GM12891 (cell line): ENCODE measurements at regions not wholly inside any gene's neighbourhood (a gene's known extent, or its start where the extent isn't known, plus 50 kb on each side); places are given as distances from the start of the nearest gene placed in this dataset.
"Not testable (repeated sequence)": the region's sequence is repeated elsewhere in the genome, so short reads cannot be mapped to it uniquely, and the experiment has no call there.

Experiments
- DNase-seq: peaks from one replicate; pipeline ENCODE4 v3.0.0; 2011; ENCODE audit warnings: low spot score; ENCODE audit not compliant: insufficient read length
- FAIRE-seq: peaks from 2 replicates; lab custom pipeline; 2011; peaks lifted over from hg19 to GRCh38; lab: Jason Lieb, UNC
- PAX5 ChIP-seq: IDR thresholded peaks from 2 replicates; pipeline ENCODE4 v1.6.1; 2011; ENCODE audit warnings: low read length, moderate library complexity, mild to moderate bottlenecking; ENCODE audit not compliant: insufficient read depth, severe bottlenecking
- POLR2A ChIP-seq: IDR thresholded peaks from 2 replicates; pipeline ENCODE4 v1.6.1; 2011; ENCODE audit warnings: low read depth, low read length, control low read depth
- POLR2AphosphoS5 ChIP-seq: IDR thresholded peaks from 2 replicates; pipeline ENCODE4 v1.6.1; 2011; ENCODE audit warnings: low read depth, low read length, control low read depth
- POU2F2 ChIP-seq: IDR thresholded peaks from 2 replicates; pipeline ENCODE4 v1.6.1; 2011; ENCODE audit warnings: low read depth, mild to moderate bottlenecking, control low read depth, low read length, moderate library complexity
- SPI1 ChIP-seq: IDR thresholded peaks from 2 replicates; pipeline ENCODE4 v1.6.1; 2011; ENCODE audit warnings: low read depth, low read length, control low read depth
- TAF1 ChIP-seq: IDR thresholded peaks from 2 replicates; pipeline ENCODE4 v1.6.1; 2011; ENCODE audit warnings: low read depth, low read length, control low read depth

- no peak for TF ChIP-seq PAX5
- no peak for TF ChIP-seq POLR2A
- no peak for TF ChIP-seq SPI1
- no peak for TF ChIP-seq POU2F2
- TF ChIP-seq POLR2AphosphoS5: no peak
- no peak for TF ChIP-seq TAF1
- no peak for DNase-seq
- FAIRE-seq: no peak
Measured at GRCh38 chr6:126716032-126716431, 376.1 kb downstream of the CENPW start.

- no peak for TF ChIP-seq TAF1
- TF ChIP-seq POLR2A: no peak
- TF ChIP-seq POLR2AphosphoS5: no peak
- no peak for TF ChIP-seq POU2F2
- TF ChIP-seq SPI1: no peak
- TF ChIP-seq PAX5: no peak
- FAIRE-seq: peak; percentile 66
- no peak for DNase-seq
Measured at GRCh38 chr6:126716826-126717509, 377.1 kb downstream of the CENPW start.

- TF ChIP-seq POLR2A: no peak
- TF ChIP-seq PAX5: no peak
- TF ChIP-seq TAF1: no peak
- no peak for TF ChIP-seq POU2F2
- no peak for TF ChIP-seq POLR2AphosphoS5
- no peak for TF ChIP-seq SPI1
- FAIRE-seq: peak; percentile 74
- no peak for DNase-seq
Measured at GRCh38 chr6:126718600-126719327, 378.8 kb downstream of the CENPW start.

- DNase-seq: no peak
- no peak for FAIRE-seq
- TF ChIP-seq POU2F2: no peak
Measured at GRCh38 chr6:126720304-126720703, 380.4 kb downstream of the CENPW start.

- TF ChIP-seq TAF1: no peak
- FAIRE-seq: no peak
- no peak for DNase-seq
Measured at GRCh38 chr6:126721581-126722160, 381.8 kb downstream of the CENPW start.

GRCh38 chr6:126722411-126722810 is 382.5 kb downstream of the CENPW start:
- DNase-seq (no peak), FAIRE-seq (no peak)
- TF ChIP-seq SPI1 (no peak), POLR2AphosphoS5 (no peak), TAF1 (no peak), POU2F2 (no peak), PAX5 (no peak), POLR2A (no peak)

GRCh38 chr6:126723541-126724170 is 383.7 kb downstream of the CENPW start:
- no peak for FAIRE-seq
- TF ChIP-seq PAX5 (no peak), SPI1 (no peak), TAF1 (no peak), POLR2AphosphoS5 (no peak), POU2F2 (no peak), POLR2A (no peak)
- no peak for DNase-seq

GRCh38 chr6:126724821-126725220 is 384.9 kb downstream of the CENPW start:
- FAIRE-seq: no peak
- DNase-seq: no peak
- TF ChIP-seq POU2F2: no peak
- no peak for TF ChIP-seq PAX5
- TF ChIP-seq TAF1: no peak
- no peak for TF ChIP-seq SPI1
- TF ChIP-seq POLR2A: no peak
- TF ChIP-seq POLR2AphosphoS5: no peak

- FAIRE-seq, DNase-seq: not testable (repeated sequence)
Measured at GRCh38 chr6:126726454-126726853, 386.5 kb downstream of the CENPW start.
